ENCODE measurements at regions not wholly inside any gene's neighbourhood (a gene's known extent, or its start where the extent isn't known, plus 50 kb on each side); places are given as distances from the start of the nearest gene placed in this dataset.

GRCh38 chr12:45553204-45553603 lies 176.3 kb upstream of the ARID2 start:
- TF ChIP-seq CTCF (IDR thresholded peaks at IDR 0.05) = no peak
- Histone ChIP-seq H3K4me3 (no peak overlapping the region), H3K36me3 (no peaks in the 10 kb centered on the region), H3K4me1 (no peaks in the 10 kb centered on the region), H3K9me3 (no peaks in the 10 kb centered on the region), H3K27me3 (no peaks in the 10 kb centered on the region), H3K27ac (no peak overlapping the region)
- intact Hi-C loops (cut with DNase I) = no loop called here
- DNase-seq = no peak
- WGBS, 2 donors = 91 to 94% methylated on average over 3 of the region's 3 CpGs

- TF ChIP-seq POLR2AphosphoS5 (IDR thresholded peaks at IDR 0.05) (no peak), POLR2A (IDR thresholded peaks at IDR 0.05) (no peak), CTCF (IDR thresholded peaks at IDR 0.05) (no peak), EP300 (IDR thresholded peaks at IDR 0.05) (no peak)
- H3K27ac ChIP-seq = no peak overlapping the region
- no peak overlapping the region for H3K4me3 ChIP-seq
- H3K9me3 ChIP-seq = no peaks in the 10 kb centered on the region
- intact Hi-C loops (cut with DNase I) = no loop called here
- H3K36me3 ChIP-seq = no peaks in the 10 kb centered on the region
- H3K4me1 ChIP-seq = no peaks in the 10 kb centered on the region
- DNase-seq = no peak
- no peaks in the 10 kb centered on the region for H3K27me3 ChIP-seq
Measured at GRCh38 chr12:45557016-45557415, 172.5 kb upstream of the ARID2 start.

- no peak for TF ChIP-seq POLR2AphosphoS5 (IDR thresholded peaks at IDR 0.05)
- no peak for TF ChIP-seq EP300 (IDR thresholded peaks at IDR 0.05)
- TF ChIP-seq CTCF (IDR thresholded peaks at IDR 0.05) = no peak
- TF ChIP-seq POLR2A (IDR thresholded peaks at IDR 0.05) = no peak
- DNase-seq = no peak
- Histone ChIP-seq H3K4me1 (no peaks in the 10 kb centered on the region), H3K4me3 (no peak overlapping the region), H3K27ac (no peak overlapping the region), H3K27me3 (no peaks in the 10 kb centered on the region), H3K9me3 (no peaks in the 10 kb centered on the region), H3K36me3 (no peaks in the 10 kb centered on the region)
- WGBS, 2 donors = 94 to 95% methylated on average over 4 of the region's 4 CpGs
- intact Hi-C loops (cut with DNase I) = no loop called here
Measured at GRCh38 chr12:45558353-45558752, 171.2 kb upstream of the ARID2 start.

- Histone ChIP-seq H3K27ac (no peak overlapping the region), H3K4me1 (no peaks in the 10 kb centered on the region), H3K4me3 (no peak overlapping the region), H3K9me3 (no peaks in the 10 kb centered on the region), H3K36me3 (no peaks in the 10 kb centered on the region), H3K27me3 (no peaks in the 10 kb centered on the region)
- TF ChIP-seq POLR2A (IDR thresholded peaks at IDR 0.05) (no peak), EP300 (IDR thresholded peaks at IDR 0.05) (no peak), CTCF (IDR thresholded peaks at IDR 0.05) (no peak), POLR2AphosphoS5 (IDR thresholded peaks at IDR 0.05) (no peak)
- intact Hi-C loops (cut with DNase I) = no loop called here
- DNase-seq = no peak
- WGBS, 2 donors = 89 to 95% methylated on average over 3 of the region's 3 CpGs
Measured at GRCh38 chr12:45559537-45559936, 170.0 kb upstream of the ARID2 start.

GRCh38 chr12:45560689-45561088 lies 168.8 kb upstream of the ARID2 start:
- WGBS, 2 donors = 93 to 94% methylated on average over 4 of the region's 4 CpGs
- TF ChIP-seq CTCF (IDR thresholded peaks at IDR 0.05) (no peak), POLR2A (IDR thresholded peaks at IDR 0.05) (no peak), POLR2AphosphoS5 (IDR thresholded peaks at IDR 0.05) (no peak), EP300 (IDR thresholded peaks at IDR 0.05) (no peak)
- H3K27me3 ChIP-seq = no peaks in the 10 kb centered on the region
- no peak overlapping the region for H3K4me3 ChIP-seq
- no peak overlapping the region for H3K27ac ChIP-seq
- H3K4me1 ChIP-seq = no peaks in the 10 kb centered on the region
- no peaks in the 10 kb centered on the region for H3K36me3 ChIP-seq
- intact Hi-C loops (cut with DNase I) = no loop called here
- H3K9me3 ChIP-seq = no peaks in the 10 kb centered on the region
- DNase-seq = no peak

All from sigmoid colon (tissue), 6 donors.